Small intestine (tissue), 7 donors: ENCODE measurements at regions not wholly inside any gene's neighbourhood (a gene's known extent, or its start where the extent isn't known, plus 50 kb on each side); places are given as distances from the start of the nearest gene placed in this dataset.

Experiments used
- DNase-seq, 2 donors: peaks; one replicate each; pipeline versions ENCODE4 v3.0.0 to v3.0.0-alpha.2; 2013
- FAIRE-seq: peaks from 2 replicates; lab custom pipeline; 2012; peaks lifted over from hg19 to GRCh38; lab: Jason Lieb, UNC
- H3K27ac ChIP-seq, 3 donors: one replicate each; pipeline ENCODE4 v1.5.1; 2013; ENCODE audit warnings: low read length in 2 of 3, mild to moderate bottlenecking in 2 of 3, control low read depth in 1 of 3, inconsistent platforms in 1 of 3, low read depth in 1 of 3, moderate library complexity in 1 of 3
- H3K27me3 ChIP-seq, 3 donors: one replicate each; pipeline ENCODE4 v1.6.1; 2013; ENCODE audit warnings: low read length in 3 of 3, inconsistent platforms in 1 of 3; ENCODE audit not compliant: control insufficient read depth in 3 of 3, insufficient read depth in 3 of 3
- H3K36me3 ChIP-seq, 3 donors: one replicate each; pipeline ENCODE4 v1.6.1; 2013; ENCODE audit warnings: low read length in 3 of 3, inconsistent platforms in 1 of 3, low read depth in 1 of 3, mild to moderate bottlenecking in 1 of 3, moderate library complexity in 1 of 3; ENCODE audit not compliant: control insufficient read depth in 3 of 3, insufficient read depth in 2 of 3
- H3K4me1 ChIP-seq, 3 donors: one replicate each; pipeline ENCODE4 v1.6.1; 2013; ENCODE audit warnings: low read length in 2 of 3, inconsistent platforms in 1 of 3, low read depth in 1 of 3, mild to moderate bottlenecking in 1 of 3, moderate library complexity in 1 of 3; ENCODE audit not compliant: control insufficient read depth in 3 of 3, insufficient read depth in 2 of 3
- H3K4me3 ChIP-seq, 3 donors: one replicate each; pipeline ENCODE4 v1.5.1; 2013; ENCODE audit warnings: low read length in 3 of 3, control low read depth in 1 of 3, inconsistent platforms in 1 of 3, low read depth in 1 of 3, mild to moderate bottlenecking in 1 of 3, moderate library complexity in 1 of 3
- H3K9me3 ChIP-seq, 2 donors: one replicate each; pipeline ENCODE4 v1.6.1; 2013; ENCODE audit warnings: low read depth in 1 of 2, low read length in 1 of 2; ENCODE audit not compliant: control insufficient read depth in 2 of 2, insufficient read depth in 1 of 2
- WGBS, 3 donors: extraction: QIAGEN DNeasy Blood & Tissue Kit; methylation state at CpG; one replicate each; pipeline ENCODE4 v1.1.7; 2013; 5-methylcytosine and 5-hydroxymethylcytosine counted together
- donor health status: healthy with polysubstance abuse.
- donor health status: control.
- donor health status: control.
- donor health status: Bipolar disorder and iron deficiency.
- donor health status: healthy.

DNA sequence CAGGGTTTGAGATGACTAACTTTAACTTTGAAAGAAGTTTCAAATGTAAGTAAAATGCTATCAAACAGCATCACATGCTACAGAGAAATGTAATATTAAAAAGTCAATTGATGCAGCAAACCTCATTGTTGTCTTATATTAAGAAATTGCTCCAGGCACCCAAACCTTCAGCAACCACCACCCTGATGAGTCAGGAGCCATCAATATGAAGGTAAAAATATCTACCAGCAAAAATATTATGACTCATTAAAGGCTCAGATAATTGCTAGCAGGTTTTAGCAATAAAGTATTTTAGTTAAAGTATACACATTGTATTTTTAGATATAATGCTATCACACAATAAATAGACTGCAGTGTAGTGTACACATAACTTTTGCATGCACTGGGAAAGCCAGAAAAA lies 746.3 kb downstream of the ZPLD1 start:
- DNase-seq, result no peak
- Histone ChIP-seq H3K9me3 (no peaks in the 10 kb centered on the region), H3K4me3 (no peak overlapping the region), H3K27ac (no peak overlapping the region), H3K27me3 (no peaks in the 10 kb centered on the region), H3K36me3 (no peaks in the 10 kb centered on the region), H3K4me1 (no peaks in the 10 kb centered on the region)
- FAIRE-seq, result no peak

DNA sequence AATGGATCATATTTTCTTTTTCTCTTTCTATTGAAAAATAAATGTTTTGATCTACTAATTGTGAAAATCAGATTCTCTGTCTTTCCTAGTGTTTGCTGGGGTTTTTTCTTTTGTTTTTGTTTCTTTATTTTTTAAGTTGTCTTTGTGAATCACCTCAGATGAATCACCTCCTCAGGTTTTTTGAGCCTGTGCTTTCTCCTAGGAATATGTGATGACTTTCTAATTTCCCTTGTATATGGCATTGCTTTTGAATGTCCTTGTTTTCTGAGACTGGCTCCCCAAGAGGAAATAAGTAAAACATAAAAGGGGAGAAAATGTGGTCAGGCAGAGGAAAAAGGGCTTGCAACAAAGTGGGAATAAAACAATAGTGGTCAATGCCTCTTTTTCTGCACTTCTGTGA lies 750.0 kb downstream of the ZPLD1 start:
- DNase-seq (no peak), FAIRE-seq (no peak)
- no peaks in the 10 kb centered on the region for H3K36me3 ChIP-seq
- no peaks in the 10 kb centered on the region for H3K4me1 ChIP-seq
- no peak overlapping the region for H3K27ac ChIP-seq
- no peaks in the 10 kb centered on the region for H3K9me3 ChIP-seq
- no peak overlapping the region for H3K4me3 ChIP-seq
- H3K27me3 ChIP-seq, result no peaks in the 10 kb centered on the region

DNA sequence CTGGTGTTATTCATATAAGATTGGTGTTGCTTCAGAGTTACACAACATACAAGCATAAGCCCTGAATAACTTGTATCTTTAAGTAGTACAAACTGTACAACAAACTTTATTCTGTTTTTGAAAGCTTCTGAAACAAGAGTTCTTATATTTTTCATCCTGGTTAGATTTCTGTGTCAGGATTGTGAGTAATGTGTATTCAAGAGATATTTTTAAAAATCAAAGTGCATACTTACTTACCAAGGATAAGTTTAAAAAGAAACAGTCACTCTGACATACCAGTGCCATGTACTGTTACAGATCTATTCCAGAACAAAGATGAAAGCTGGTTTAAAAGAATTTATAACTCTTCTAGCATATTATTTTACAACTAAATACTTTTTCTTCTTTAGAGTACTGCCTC lies 755.1 kb downstream of the ZPLD1 start:
- no peaks in the 10 kb centered on the region for H3K9me3 ChIP-seq
- DNase-seq (no peak), FAIRE-seq (no peak)
- no peaks in the 10 kb centered on the region for H3K4me1 ChIP-seq
- H3K4me3 ChIP-seq, result no peak overlapping the region
- no peaks in the 10 kb centered on the region for H3K36me3 ChIP-seq
- H3K27ac ChIP-seq, result no peak overlapping the region
- no peaks in the 10 kb centered on the region for H3K27me3 ChIP-seq

DNA sequence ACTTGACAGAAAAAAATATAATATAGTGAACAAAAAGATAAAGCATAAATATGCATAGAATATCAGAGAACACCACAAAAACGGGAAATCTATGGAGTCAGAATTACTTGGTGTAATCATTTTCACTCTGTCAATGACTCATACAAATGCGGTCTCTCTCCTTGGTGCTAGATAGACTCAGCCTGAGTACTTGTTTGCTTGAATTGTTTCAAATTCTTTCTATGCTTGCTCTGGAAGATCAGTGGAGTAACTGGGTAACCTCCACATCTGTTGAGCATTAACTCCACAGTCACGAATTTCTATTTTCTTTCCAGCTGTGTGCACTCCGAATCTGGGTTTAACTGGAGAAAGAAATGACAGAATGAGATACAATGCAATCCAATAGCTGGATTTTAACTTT lies 760.4 kb downstream of the ZPLD1 start:
- Histone ChIP-seq H3K9me3 (peaks cover 0 to 3% of the 10 kb centered on the region in 2 donors), H3K4me1 (no peaks in the 10 kb centered on the region), H3K36me3 (no peaks in the 10 kb centered on the region), H3K27me3 (no peaks in the 10 kb centered on the region), H3K4me3 (no peak overlapping the region), H3K27ac (no peak overlapping the region)
- WGBS, 3 donors, result 53 to 71% (median 57%) methylated on average over 4 of the region's 4 CpGs
- DNase-seq, result no peak
- no peak for FAIRE-seq

DNA sequence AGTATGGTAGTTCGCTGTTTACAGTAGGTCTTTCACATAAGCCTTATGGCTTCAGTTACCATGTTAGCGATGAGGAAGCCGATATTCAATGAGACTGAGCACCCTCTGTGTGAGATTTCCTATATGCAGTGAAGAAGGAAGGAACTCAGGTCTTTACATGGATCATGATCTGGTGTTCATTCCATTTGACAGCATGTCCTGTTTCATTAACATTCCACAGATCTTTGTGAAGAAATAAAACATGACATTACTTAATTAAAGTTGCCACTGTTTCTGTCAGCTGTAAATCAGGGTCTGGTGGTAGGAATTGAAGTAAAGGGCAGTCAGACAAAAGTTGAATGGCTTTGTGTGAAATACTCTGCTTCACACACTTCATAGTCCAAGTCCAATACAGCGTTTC lies 768.6 kb downstream of the ZPLD1 start:
- no peak overlapping the region for H3K4me3 ChIP-seq
- H3K27ac ChIP-seq, result no peak overlapping the region
- no peaks in the 10 kb centered on the region for H3K9me3 ChIP-seq
- no peak for FAIRE-seq
- DNase-seq, result no peak
- H3K4me1 ChIP-seq, result no peaks in the 10 kb centered on the region
- 91 to 95% (median 92%) methylated on average over 4 of the region's 4 CpGs for WGBS, 3 donors
- H3K27me3 ChIP-seq, result no peaks in the 10 kb centered on the region
- H3K36me3 ChIP-seq, result no peaks in the 10 kb centered on the region

DNA sequence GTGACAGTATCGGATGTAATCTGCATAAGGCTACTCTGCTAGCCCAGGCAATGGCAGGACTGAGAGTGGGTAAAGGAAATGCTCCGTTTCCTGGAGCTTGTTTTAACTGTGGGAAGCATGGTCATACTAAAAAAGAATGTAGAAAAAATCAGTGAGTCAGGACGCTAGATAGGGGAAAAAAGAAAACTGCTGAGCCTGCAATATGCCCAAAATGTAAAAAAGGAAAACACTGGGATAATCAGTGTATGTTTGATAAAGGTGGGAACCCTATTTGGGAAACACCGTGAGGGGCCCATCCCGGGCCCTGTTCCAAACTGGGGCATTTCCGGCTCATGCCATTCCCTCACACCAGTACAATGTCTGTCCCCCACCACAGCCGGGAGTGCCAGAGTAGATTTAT lies 775.8 kb downstream of the ZPLD1 start:
- DNase-seq (no peak), FAIRE-seq (no peak)
- Histone ChIP-seq H3K4me3 (no peak overlapping the region), H3K27me3 (no peaks in the 10 kb centered on the region), H3K4me1 (no peaks in the 10 kb centered on the region), H3K9me3 (peaks cover 0 to 2% of the 10 kb centered on the region in 2 donors), H3K27ac (no peak overlapping the region), H3K36me3 (no peaks in the 10 kb centered on the region)
- 62 to 76% (median 69%) methylated on average over 7 of the region's 7 CpGs for WGBS, 3 donors

DNA sequence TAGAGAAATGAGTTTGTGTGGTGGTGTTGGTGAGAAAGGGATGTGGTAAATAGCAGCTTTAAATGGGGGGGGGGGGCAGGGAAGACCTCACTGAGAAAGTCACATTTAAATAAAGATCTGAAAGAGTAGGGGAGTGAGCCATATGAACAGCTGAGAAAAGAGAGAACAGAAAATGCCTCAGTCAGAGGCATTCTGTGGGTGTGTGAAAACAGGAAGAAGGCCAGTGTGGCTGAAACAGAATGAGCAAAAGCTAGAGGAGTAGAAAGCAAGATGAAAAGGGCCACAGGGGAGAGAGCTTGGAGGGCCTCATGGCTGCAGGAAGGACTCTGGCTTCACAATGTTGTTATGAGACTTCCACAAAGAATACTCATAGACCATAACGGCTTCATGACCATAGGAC lies 783.3 kb downstream of the ZPLD1 start:
- 44 to 84% (median 76%) methylated on average over 1 of the region's 1 CpG for WGBS, 3 donors
- H3K4me1 ChIP-seq, result no peaks in the 10 kb centered on the region
- H3K9me3 ChIP-seq, result peaks cover 0 to 2% of the 10 kb centered on the region in 2 donors
- FAIRE-seq, result no peak
- no peak for DNase-seq
- no peak overlapping the region for H3K27ac ChIP-seq
- H3K36me3 ChIP-seq, result no peaks in the 10 kb centered on the region
- H3K27me3 ChIP-seq, result no peaks in the 10 kb centered on the region
- H3K4me3 ChIP-seq, result no peak overlapping the region

DNA sequence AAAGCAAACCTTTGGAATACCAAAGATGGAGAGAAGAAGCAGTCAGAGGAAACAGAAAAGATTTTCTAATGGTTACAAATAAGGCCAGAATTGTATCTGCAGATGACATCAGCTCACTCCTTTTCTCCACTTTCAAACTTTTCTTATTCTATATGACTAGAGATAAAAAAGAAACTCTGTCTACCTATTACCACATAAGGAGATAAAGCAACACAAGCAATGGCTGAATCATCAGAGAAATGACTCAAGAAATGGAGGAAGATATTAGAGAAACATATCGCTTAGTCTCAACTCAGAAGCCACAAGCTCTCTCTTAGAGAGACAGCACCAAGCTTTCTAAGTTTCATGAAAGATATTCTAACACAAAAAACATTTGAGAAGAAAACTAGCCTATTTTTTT lies 784.0 kb downstream of the ZPLD1 start:
- Histone ChIP-seq H3K27ac (no peak overlapping the region), H3K4me3 (no peak overlapping the region), H3K4me1 (no peaks in the 10 kb centered on the region), H3K27me3 (no peaks in the 10 kb centered on the region), H3K36me3 (no peaks in the 10 kb centered on the region), H3K9me3 (peaks cover 0 to 2% of the 10 kb centered on the region in 2 donors)
- 86 to 94% (median 87%) methylated on average over 1 of the region's 1 CpG for WGBS, 3 donors
- FAIRE-seq, result no peak
- DNase-seq, result no peak

DNA sequence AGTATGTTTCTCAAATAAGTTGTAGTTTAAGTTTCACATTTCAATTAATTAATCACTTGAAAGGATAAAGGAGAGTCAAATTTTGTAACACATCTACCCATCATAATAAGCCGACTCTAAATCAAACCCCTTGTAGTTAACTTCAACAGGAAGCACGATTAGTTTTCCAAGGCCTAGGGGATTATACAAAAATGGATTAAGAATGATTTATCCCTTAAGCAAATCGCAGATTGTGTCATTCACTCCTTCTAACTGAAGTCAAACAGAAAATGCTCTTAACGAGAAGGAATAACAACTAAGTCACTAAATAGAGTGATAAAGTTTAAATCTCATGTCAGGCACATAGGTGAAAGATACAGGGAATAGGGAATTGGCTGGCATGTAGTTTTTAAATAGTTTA lies 792.8 kb downstream of the ZPLD1 start:
- H3K36me3 ChIP-seq, result no peaks in the 10 kb centered on the region
- no peaks in the 10 kb centered on the region for H3K27me3 ChIP-seq
- H3K9me3 ChIP-seq, result no peaks in the 10 kb centered on the region
- FAIRE-seq (no peak), DNase-seq (no peak)
- WGBS, 3 donors, result 69 to 76% (median 75%) methylated on average over 4 of the region's 4 CpGs
- H3K4me1 ChIP-seq, result no peaks in the 10 kb centered on the region
- H3K27ac ChIP-seq, result no peak overlapping the region
- H3K4me3 ChIP-seq, result no peak overlapping the region
